A673 (cell line): ENCODE measurements at regions not wholly inside any gene's neighbourhood (a gene's known extent, or its start where the extent isn't known, plus 50 kb on each side); places are given as distances from the start of the nearest gene placed in this dataset.

Experiments used
- BruUV-seq: library from RNA; stranded (reverse); fragments of 400-500 nt; replicated peaks from 2 replicates; lab custom pipeline; 2021; lab: Mats Ljungman, UMichigan
- CTCF ChIA-PET: fragments of 300-600 bp; sonication (Branson Sonifier 250); formaldehyde crosslinking; loops from one replicate; lab custom pipeline; 2022; ENCODE audit warnings: antibody characterized with exemption; lab: Charles Lee
- POLR2A ChIA-PET: fragments of 300-600 bp; sonication (Branson Sonifier 250); formaldehyde crosslinking; loops from one replicate; lab custom pipeline; 2022; ENCODE audit warnings: antibody characterized with exemption; ENCODE audit not compliant: low non-redundant PET; lab: Charles Lee
- DNase-seq: peaks from one replicate; pipeline ENCODE4 v3.0.0-alpha.2; 2015; ENCODE audit warnings: low spot score
- H3K27ac ChIP-seq: fragments of 200-600 bp; sonication (generic); 2 replicates; pipeline ENCODE4 v1.5.1; 2016; ENCODE audit warnings: mixed run types, low read depth, mild to moderate bottlenecking, mixed read lengths, antibody characterized with exemption, low read length; ENCODE audit not compliant: poor library complexity, severe bottlenecking
- H3K27me3 ChIP-seq: fragments of 200-600 bp; sonication (generic); replicated peaks from 2 replicates; pipeline ENCODE4 v1.6.1; 2017; ENCODE audit warnings: mixed run types, low read depth, mild to moderate bottlenecking, mixed read lengths, antibody characterized with exemption, low read length; ENCODE audit not compliant: insufficient read depth, poor library complexity
- H3K36me3 ChIP-seq: fragments of 200-600 bp; sonication (generic); 2 replicates; pipeline ENCODE4 v1.6.1; 2016; ENCODE audit warnings: mixed run types, mild to moderate bottlenecking, mixed read lengths, antibody characterized with exemption, low read length; ENCODE audit not compliant: insufficient read depth, poor library complexity, severe bottlenecking
- H3K4me1 ChIP-seq: fragments of 200-600 bp; sonication (generic); 2 replicates; pipeline ENCODE4 v1.6.1; 2017; ENCODE audit warnings: mixed run types, mild to moderate bottlenecking, mixed read lengths, antibody characterized with exemption, low read length; ENCODE audit not compliant: insufficient read depth, poor library complexity, severe bottlenecking
- H3K4me3 ChIP-seq: fragments of 200-600 bp; sonication (generic); 2 replicates; pipeline ENCODE4 v1.5.1; 2016; ENCODE audit warnings: low read depth, mixed run types, mild to moderate bottlenecking, mixed read lengths, low read length; ENCODE audit not compliant: poor library complexity, severe bottlenecking
- H3K9me3 ChIP-seq: fragments of 200-600 bp; sonication (generic); 2 replicates; pipeline ENCODE4 v1.6.1; 2016; ENCODE audit warnings: mixed run types, low read depth, mild to moderate bottlenecking, mixed read lengths, antibody characterized with exemption, low read length; ENCODE audit not compliant: poor library complexity, severe bottlenecking
- EZH2 ChIP-seq: fragments of 200-600 bp; sonication (generic); IDR thresholded peaks from 2 replicates; pipeline ENCODE4 v1.6.1; 2017; ENCODE audit warnings: borderline replicate concordance, low read depth, mild to moderate bottlenecking, mixed read lengths, antibody characterized with exemption, low read length; ENCODE audit not compliant: poor library complexity, severe bottlenecking
- intact Hi-C: fragments of 100-400 bp; cut with micrococcal nuclease; formaldehyde crosslinking; loops from one replicate; pipeline ENCODE4 v1.10.0; 2022; ENCODE audit not compliant: unreplicated experiment
- TF ChIP-seq, protein P1 (sequence below): fragments of 300-800, 200-600 bp; sonication (generic); conservative IDR thresholded peaks from 2 replicates; pipeline ENCODE4 v1.5.1; 2017; ENCODE audit warnings: low read depth, mild to moderate bottlenecking, antibody characterized with exemption, low read length, moderate library complexity, mixed read lengths

DNA sequence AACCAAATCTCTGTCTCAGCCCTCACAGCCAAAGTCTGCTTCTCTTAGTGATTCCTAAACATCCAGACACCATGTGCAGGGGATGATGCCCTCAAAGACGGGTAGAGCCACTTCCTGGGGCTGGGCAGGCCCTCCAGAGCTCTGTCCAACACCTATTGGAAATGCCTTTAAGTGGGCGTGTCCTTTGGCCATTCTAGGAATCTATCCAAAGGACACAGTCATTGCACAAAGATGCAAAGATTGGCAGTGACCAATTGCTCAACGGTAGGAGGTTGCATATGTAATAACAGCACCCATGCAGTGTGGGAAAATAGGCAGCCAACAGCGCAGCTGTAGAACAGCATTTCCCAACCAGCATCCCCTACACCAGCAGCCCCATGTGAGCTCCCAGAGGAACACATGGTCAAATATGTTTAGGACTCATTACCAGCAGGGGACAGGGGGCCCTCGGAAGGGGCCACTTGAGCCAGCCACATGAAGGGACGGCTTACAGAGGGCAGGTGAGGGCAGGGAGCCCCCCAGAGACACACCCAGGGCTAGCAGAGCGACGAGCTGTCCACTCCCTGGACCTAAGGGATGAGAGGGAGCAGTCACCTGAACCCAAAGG, 142.8 kb upstream of the IQSEC1 start:
- Histone ChIP-seq H3K27ac (no peak overlapping the region), H3K4me1 (no peaks in the 10 kb centered on the region), H3K36me3 (no peaks in the 10 kb centered on the region), H3K9me3 (no peaks in the 10 kb centered on the region), H3K4me3 (no peak overlapping the region), H3K27me3 (no peaks in the 10 kb centered on the region)
- no peak for TF ChIP-seq EZH2
- TF ChIP-seq, protein P1, sequence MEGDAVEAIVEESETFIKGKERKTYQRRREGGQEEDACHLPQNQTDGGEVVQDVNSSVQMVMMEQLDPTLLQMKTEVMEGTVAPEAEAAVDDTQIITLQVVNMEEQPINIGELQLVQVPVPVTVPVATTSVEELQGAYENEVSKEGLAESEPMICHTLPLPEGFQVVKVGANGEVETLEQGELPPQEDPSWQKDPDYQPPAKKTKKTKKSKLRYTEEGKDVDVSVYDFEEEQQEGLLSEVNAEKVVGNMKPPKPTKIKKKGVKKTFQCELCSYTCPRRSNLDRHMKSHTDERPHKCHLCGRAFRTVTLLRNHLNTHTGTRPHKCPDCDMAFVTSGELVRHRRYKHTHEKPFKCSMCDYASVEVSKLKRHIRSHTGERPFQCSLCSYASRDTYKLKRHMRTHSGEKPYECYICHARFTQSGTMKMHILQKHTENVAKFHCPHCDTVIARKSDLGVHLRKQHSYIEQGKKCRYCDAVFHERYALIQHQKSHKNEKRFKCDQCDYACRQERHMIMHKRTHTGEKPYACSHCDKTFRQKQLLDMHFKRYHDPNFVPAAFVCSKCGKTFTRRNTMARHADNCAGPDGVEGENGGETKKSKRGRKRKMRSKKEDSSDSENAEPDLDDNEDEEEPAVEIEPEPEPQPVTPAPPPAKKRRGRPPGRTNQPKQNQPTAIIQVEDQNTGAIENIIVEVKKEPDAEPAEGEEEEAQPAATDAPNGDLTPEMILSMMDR = no peak
- DNase-seq = no peak
- POLR2A ChIA-PET = no interaction called here
- BruUV-seq = no TSS peak
- intact Hi-C loops = no loop called here
- CTCF ChIA-PET = no interaction called here

DNA sequence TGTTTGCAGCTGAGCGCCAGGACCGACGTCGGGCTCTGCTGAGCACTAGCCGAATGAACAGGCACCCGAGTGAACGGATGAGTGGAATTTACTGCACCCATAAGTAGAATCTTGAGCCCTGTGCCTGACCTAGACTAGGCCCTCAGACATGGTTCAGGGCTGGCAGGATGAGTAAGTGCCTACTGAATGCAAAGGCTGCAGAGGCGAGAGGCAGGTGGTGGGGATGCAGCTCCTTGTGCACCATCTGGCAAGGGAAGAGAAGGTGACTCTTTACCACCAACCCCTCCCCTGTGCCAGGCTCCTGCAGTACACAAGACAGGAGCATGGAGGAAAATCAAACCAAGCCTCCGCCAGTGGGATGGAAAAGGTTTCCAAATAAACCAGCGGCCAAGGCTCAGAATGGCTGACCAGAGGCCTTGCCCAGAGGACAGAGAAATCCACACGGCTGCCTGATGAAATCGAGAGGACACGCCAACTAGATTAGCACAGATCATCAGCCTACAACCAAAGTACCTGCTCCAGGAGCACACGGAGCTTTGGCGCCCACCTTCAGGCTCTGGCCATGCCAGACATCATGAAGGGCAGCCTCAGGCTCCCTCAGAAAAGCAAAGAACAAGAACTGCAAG, 141.7 kb upstream of the IQSEC1 start:
- Histone ChIP-seq H3K9me3 (no peaks in the 10 kb centered on the region), H3K27ac (no peak overlapping the region), H3K4me1 (no peaks in the 10 kb centered on the region), H3K27me3 (no peaks in the 10 kb centered on the region), H3K4me3 (no peak overlapping the region), H3K36me3 (no peaks in the 10 kb centered on the region)
- intact Hi-C loops = no loop called here
- BruUV-seq = no TSS peak
- DNase-seq = no peak
- no peak for TF ChIP-seq EZH2
- TF ChIP-seq, protein P1 = no peak
- ChIA-PET POLR2A (interaction anchor here (0.6 kb wide), 1 partner anchor 235 kb away, joined by 4 read pairs; no protein-coding TSS in a partner anchor), CTCF (no interaction called here)

DNA sequence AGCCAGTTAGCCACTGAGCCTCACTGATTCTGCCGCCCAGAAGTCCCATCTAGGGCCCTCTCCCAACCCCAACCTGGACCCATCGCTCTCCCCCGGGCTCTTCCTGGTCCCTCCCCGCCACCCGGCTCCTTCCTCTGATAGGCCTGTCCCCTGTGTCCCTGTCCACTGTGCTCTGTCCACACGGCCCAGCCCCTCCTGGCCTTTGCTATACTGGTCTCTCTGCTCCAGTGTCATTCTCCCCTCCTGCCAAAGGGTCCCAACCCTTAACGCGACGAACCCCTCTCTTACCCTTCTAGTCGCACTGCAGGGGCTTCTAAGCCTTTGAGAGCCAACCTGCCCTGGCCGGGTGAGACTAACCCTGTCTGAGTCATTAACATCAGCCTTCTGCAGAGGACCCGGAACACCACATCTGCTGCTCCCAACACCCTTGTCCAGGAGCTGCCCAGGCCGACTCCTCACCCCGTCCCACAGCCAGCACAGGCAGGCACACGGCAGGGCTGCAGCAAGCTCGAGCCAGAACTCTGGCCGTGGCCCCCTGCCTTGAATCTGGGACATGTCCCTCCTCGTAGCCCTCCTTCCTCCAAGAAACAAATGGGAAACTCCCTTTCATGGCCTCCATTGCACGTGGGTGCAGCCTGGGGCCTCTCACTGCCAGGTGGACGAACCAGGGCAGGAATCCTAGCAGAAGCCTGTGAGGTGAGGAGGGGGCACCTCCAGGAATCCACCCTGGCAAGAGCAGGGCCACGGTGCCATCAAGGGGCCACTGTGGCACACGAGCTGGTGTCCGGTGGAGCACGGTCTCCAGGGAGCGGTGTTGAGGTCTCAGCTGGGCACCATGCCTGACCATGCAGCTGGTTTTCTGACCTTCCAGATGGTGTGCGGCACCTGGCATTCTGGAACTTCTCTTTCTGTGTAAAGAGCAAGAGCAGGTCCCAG, 140.9 kb upstream of the IQSEC1 start:
- intact Hi-C loops = no loop called here
- no peak for TF ChIP-seq EZH2
- TF ChIP-seq, protein P1 = no peak
- Histone ChIP-seq H3K27me3 (no peaks in the 10 kb centered on the region), H3K36me3 (no peaks in the 10 kb centered on the region), H3K27ac (no peak overlapping the region), H3K4me1 (no peaks in the 10 kb centered on the region), H3K4me3 (no peak overlapping the region), H3K9me3 (no peaks in the 10 kb centered on the region)
- ChIA-PET CTCF (no interaction called here), POLR2A (interaction anchor here (0.6 kb wide), 1 partner anchor 234 kb away, joined by 4 read pairs; no protein-coding TSS in a partner anchor)
- BruUV-seq = no TSS peak
- DNase-seq = no peak
